Inflammatory macrophage (primary cell): ENCODE measurements at regions not wholly inside any gene's neighbourhood (a gene's known extent, or its start where the extent isn't known, plus 50 kb on each side); places are given as distances from the start of the nearest gene placed in this dataset.
"Not testable (repeated sequence)": the region's sequence is repeated elsewhere in the genome, so short reads cannot be mapped to it uniquely, and the experiment has no call there.

Experiments
- DNase-seq, 2 donors: peaks; one replicate each; pipeline ENCODE4 v3.0.0-alpha.2; 2020 to 2022

- DNase-seq = no peak
These were observed 117.1 kb upstream of the IRX4 start for GRCh38 chr5:1999794-2000193.

GRCh38 chr5:1998716-1999317 is 116.1 kb upstream of the IRX4 start:
- no peak for DNase-seq

- no peak for DNase-seq
These were observed 115.6 kb upstream of the IRX4 start for GRCh38 chr5:1998348-1998669.

GRCh38 chr5:1997640-1998347 is 115.1 kb upstream of the IRX4 start:
- DNase-seq = no peak

GRCh38 chr5:1995491-1995890 is 112.8 kb upstream of the IRX4 start:
- DNase-seq = no peak

GRCh38 chr5:1987471-1987870 is 104.7 kb upstream of the IRX4 start:
- DNase-seq = no peak

- DNase-seq = no peak
These were observed 103.1 kb upstream of the IRX4 start for GRCh38 chr5:1985781-1986180.

GRCh38 chr5:1983919-1984695 is 101.4 kb upstream of the IRX4 start:
- DNase-seq = no peak

GRCh38 chr5:1983401-1983800 is 100.7 kb upstream of the IRX4 start:
- DNase-seq = no peak

- DNase-seq = not testable (repeated sequence)
These were observed 99.8 kb upstream of the IRX4 start for GRCh38 chr5:1982561-1982960.

- no peak for DNase-seq
These were observed 93.4 kb upstream of the IRX4 start for GRCh38 chr5:1975898-1976765.

GRCh38 chr5:1975406-1975715 is 92.6 kb upstream of the IRX4 start:
- no peak for DNase-seq

- no peak for DNase-seq
These were observed 92.0 kb upstream of the IRX4 start for GRCh38 chr5:1974501-1975405.

- DNase-seq = no peak
These were observed 91.4 kb upstream of the IRX4 start for GRCh38 chr5:1974081-1974480.

GRCh38 chr5:1973391-1974013 is 90.8 kb upstream of the IRX4 start:
- no peak for DNase-seq

- DNase-seq = no peak
These were observed 89.2 kb upstream of the IRX4 start for GRCh38 chr5:1971944-1972343.

GRCh38 chr5:1967736-1968135 is 85.0 kb upstream of the IRX4 start:
- no peak for DNase-seq

GRCh38 chr5:1966461-1966860 is 83.7 kb upstream of the IRX4 start:
- DNase-seq = no peak

- no peak for DNase-seq
These were observed 83.2 kb upstream of the IRX4 start for GRCh38 chr5:1965925-1966324.

- no peak for DNase-seq
These were observed 81.3 kb upstream of the IRX4 start for GRCh38 chr5:1963941-1964451.

GRCh38 chr5:1963358-1963757 is 80.6 kb upstream of the IRX4 start:
- no peak for DNase-seq
